OCI-M1 (cell line): ENCODE measurements at regions not wholly inside any gene's neighbourhood (a gene's known extent, or its start where the extent isn't known, plus 50 kb on each side); places are given as distances from the start of the nearest gene placed in this dataset.
A peak's percentile ranks its signal among the peaks of the same experiment; 100 is the strongest.
"Not testable (repeated sequence)": the region's sequence is repeated elsewhere in the genome, so short reads cannot be mapped to it uniquely, and the experiment has no call there.

Experiments
- DNase-seq: peaks from one replicate; lab custom pipeline; 2025; lab: John Stamatoyannopoulos, UW

DNA sequence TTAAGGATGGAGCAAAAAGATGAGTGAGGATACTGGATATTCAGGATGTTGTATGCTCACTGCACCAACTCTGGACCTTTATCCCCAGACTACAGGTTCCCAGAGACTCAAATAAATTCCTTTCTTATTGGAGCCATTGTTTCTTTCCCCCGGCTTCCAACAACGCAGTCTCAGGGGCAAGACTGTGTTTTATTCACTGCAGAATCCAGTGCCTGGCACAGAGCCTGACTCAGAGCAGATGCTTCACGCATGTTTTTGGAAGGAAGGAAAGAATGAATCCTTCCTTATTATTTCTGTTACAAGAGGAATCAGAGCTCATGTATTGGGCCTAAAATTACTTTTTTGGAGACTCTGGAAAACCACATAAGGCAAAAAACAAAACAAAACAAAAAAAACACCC lies 96.0 kb upstream of the VGLL4 start:
- DNase-seq, result no peak

DNA sequence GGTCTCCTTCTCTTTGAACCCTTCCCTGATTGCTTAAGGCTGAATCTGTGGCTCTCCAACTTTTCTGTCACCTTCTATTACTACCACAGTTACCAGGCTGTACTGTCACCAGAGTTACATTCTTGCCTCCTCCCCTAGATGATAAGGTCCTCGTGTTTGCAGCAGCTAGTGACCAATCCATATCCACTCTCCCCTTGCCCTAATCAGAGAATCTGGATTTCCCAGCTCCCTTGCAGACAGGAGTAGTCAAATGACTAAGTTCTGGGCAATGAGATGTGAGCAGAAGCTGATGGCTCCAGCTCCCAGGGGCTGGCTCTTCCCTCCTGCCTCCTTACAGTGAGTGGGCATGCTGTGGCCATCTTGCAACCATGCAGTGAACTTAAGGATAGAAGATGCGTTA lies 95.4 kb upstream of the VGLL4 start:
- DNase-seq, result no peak

DNA sequence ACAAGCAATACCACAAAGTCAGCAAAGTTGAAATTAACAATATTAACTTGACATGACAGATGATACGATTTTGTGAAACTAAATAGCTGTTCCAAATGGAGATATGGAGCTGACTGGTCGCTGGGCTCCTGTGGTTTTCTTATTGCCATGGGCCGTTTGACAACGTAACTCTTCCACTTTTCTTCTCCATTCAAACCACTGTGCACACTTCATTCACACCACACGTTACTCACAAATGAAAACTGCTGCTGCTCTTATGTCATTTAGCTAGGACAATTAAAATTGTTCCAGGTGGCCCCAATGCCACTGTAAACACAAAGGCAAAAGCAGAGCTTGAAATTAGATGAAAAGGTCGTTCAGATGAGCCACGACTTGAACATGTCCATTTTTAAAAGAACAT lies 94.0 kb upstream of the VGLL4 start:
- no peak for DNase-seq

DNA sequence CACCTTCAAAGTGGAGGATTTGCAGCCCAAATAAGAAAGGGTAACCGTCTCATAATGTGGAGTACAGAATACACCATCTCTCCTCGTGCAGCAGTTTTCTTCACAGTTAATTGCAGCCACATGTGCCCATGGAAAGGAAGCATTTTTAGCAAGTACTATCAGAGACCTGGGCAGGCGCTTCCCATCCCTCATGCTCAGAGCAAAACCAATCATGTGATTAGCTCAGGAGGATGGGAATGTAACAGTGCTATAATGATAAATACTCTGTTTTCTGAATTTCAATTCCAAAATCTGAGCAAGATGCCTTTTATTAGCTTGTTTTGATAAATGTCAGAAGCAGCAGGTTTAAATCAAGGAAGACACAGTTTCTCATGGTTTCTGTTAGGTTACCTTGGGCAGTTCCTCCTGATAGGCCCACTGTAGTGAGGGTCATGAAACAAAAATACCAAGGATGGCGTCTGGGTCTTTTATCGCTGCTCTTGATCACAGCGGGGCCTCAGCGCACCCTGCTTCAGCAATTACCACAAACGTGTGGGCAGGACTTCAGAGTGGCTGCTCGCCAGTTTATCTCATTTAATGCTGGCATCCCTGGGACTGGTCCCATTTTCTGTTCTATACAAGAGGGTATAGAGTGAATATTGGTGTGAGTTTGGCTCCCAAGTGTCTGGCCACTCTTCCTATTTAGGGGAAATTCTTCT lies 92.6 kb upstream of the VGLL4 start:
- peak; percentile 42 for DNase-seq

DNA sequence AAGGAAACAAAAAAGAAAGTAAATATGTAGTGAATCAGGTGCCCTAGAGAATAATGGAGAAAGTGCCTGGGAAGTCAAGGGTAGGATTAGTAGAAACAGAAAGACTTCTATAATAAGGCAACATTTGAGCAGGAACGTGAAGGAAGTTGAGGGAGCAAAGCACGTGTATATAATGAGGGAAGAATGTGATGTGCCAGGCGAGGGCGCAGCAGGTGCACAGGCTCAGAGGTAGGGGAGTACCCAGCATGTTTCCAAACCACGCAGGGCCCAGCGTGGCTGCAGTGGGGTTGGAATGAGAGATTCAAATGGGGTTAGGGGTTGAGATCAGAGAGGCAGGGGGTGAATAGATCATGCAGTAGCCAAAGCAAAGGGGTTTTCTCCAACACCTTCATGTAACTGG lies 91.9 kb upstream of the VGLL4 start:
- DNase-seq, result no peak

DNA sequence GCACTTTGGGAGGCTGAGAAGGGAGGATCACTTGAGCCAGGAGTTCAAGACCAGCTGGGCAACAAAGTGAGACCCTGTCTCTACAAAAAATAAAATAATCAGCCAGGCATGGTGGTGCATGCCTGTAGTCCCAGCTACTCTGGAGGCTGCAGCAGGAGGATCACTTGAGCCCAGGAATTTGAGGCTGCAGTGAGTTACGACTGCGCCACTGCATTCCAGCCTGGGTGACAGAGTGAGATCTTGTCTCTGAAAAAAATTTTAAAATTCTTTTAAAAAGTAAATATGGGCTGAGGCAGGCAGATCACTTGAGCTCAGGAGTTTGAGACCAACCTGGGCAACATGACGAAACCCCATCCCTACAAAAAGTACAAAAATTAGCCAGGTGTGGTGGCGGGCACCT lies 91.4 kb upstream of the VGLL4 start:
- DNase-seq, result not testable (repeated sequence)

DNA sequence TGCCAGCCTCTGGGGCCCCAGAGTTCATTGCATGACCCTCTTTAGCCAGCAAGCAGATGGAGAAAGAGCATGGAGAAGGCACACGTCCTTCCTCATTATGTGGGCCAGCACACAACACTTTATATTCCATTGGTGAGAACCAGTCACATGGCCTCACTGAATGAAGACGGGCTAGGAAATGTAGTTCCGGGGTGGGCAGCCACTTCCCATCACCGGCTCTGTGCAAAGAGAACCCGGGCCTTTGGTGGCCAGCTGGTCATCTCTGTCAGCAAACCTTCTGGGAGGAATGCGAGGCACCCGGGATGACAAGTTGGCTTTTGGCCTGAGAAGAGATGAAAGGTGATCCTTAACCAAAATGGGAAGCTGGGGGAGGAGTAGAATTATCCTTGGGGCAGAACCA lies 90.2 kb upstream of the VGLL4 start:
- no peak for DNase-seq

DNA sequence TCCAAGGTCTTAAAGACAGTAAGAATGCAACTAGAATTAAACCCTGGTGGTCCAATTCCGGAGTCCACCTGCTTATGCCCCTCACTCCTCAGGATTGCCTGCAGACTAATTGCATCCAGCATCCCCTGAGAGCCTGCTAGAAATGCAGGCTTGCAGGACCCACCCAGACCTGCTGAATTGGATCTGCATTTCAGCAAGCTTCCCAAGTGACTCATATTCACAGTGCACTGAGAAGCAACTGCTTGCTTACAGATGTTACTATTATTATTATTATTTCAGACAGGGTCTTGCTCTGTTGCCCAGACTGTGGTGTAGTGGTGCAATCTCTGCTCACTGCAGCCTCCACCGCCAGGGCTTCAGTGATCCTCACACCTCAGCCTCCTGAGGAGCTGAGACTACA lies 83.5 kb upstream of the VGLL4 start:
- DNase-seq, result no peak

DNA sequence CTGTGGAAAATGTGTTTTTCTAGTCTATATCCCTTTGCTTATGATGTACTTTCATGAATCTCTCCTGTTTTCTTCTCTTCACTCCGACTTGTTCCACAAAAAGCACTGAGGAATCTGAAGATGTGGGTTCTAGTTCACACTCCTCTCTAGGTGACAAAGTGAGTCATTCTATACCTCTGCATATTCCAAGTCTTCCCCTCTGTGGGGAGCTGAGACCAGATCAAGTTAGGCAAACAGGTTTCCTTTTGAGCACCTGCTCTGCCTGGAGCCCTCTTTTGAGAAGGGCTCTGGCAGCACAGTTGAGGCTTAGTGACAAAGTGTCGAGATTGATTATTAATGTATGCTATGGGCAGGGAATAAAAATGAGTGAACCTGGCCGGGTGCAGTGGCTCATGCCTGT lies 82.4 kb upstream of the VGLL4 start:
- no peak for DNase-seq

DNA sequence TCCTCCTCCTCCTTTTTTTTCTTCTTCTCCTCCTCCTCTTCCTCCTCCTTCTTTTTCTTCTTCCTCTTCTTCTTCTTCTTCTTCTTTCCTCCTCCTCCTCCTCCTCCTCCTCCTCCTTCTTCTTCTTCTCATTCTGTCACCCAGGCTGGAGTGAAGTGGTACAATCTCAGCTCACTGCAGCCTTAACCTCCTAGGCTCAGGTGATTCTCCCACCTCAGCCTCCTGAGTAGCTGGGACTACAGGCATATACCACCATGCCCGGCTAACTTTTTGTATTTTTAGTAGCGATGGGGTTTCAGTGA lies 81.6 kb upstream of the VGLL4 start:
- DNase-seq, result not testable (repeated sequence)

DNA sequence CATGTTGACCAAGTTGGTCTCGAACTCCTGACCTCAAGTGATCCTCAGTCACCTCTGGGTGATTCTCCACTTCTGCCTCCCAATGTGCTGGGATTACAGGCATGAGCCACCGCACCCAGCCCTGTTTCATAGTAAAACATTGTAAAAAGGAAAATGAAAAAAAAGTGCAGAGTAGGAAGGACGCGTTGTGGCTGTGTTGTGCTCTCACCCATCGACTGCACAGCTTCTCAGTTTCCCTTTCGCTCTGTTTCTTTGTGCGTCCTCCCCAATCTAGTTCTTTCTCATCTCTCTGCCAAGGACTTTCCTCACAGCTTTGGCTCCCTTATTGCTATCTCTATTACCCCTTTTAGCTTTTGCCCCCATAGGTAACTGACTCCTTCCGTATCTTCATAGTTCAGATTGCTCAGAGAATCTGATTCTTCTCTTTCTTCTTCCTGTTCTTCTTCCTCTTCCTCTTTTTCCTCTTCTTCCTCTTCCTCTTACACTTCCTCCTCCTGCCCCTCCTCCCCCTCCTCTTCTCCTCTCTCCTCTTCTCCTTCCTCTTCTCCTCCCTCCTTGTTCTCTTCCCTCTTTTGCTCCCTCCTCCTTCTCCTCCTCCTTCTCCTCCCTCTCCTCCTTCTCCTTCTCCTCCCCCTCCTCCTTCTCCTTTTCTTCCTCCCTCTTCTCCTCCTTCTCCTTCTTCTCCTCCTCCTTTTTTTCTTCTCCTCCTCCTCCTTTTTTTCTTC lies 81.1 kb upstream of the VGLL4 start:
- DNase-seq, result no peak

DNA sequence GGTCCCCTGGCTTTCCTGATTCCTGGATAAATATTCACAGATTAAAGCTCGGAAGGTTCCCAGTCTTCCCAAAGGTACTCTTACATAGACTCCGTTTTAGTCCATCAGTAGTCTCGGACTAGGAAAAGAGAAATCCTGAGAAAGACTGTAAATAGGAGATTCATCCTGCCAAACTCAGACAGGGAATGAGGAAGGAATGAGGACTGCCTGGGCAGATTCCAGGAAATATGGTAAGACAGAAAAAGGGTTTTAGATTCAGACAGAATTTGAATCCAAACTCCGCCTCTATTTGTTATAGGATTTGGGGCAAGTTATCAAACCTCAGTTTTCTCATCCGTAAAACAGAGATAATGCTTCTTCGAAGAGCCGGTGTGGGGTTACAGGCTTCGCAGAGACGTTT lies 77.8 kb upstream of the VGLL4 start:
- no peak for DNase-seq

DNA sequence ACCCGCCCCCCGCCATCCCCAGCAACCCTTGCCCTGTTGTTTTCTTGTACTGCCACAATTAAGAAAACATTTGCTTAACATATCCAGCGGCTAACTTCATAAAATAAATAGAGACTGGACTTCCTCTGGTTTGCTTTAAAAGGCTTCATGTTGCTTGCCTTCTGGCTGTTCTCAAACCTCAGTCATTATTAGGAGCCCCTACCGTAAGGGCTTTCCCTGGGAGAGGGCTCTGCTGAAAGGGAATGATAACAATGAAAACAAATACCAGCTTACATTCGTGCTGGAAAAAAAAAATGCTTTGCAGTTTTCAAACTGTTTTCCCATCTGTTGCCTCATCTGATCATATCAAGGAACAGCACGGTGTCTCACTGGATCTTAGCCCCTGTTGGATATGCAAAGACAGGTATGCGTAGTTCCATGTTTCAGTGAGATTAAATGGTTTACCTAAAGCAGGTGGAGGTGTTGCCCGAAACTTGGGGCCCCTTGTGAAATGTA lies 77.2 kb upstream of the VGLL4 start:
- DNase-seq, result no peak

DNA sequence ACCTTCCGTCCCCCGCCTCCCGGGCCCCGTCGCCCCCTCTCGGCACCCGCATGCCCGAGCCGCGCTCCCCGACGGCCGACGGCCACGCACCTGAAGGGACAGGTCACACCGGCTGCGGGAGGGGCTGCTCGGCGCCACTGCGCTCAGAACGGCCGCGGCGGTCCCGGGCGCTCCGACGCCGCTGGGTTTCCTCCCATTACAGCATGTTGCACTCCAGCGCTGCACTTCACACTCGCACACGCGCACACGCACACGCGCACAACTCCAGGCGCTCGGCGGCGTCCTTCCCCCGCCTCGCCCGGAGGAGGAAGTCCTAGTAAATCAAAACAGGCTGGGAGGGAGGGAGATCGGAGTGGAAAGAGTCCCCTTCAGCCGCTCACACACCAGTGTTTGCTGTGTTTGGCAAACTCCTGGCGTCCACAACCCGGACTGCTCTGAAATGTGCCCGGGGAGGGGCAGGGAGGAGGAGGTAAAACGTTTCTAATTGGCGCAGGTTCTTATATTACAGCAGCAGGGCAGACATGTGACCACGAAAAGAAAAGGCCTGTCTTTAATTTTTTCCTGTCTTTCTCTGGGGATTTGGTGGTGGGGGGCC lies 76.7 kb upstream of the VGLL4 start:
- DNase-seq, result peak; percentile 83

DNA sequence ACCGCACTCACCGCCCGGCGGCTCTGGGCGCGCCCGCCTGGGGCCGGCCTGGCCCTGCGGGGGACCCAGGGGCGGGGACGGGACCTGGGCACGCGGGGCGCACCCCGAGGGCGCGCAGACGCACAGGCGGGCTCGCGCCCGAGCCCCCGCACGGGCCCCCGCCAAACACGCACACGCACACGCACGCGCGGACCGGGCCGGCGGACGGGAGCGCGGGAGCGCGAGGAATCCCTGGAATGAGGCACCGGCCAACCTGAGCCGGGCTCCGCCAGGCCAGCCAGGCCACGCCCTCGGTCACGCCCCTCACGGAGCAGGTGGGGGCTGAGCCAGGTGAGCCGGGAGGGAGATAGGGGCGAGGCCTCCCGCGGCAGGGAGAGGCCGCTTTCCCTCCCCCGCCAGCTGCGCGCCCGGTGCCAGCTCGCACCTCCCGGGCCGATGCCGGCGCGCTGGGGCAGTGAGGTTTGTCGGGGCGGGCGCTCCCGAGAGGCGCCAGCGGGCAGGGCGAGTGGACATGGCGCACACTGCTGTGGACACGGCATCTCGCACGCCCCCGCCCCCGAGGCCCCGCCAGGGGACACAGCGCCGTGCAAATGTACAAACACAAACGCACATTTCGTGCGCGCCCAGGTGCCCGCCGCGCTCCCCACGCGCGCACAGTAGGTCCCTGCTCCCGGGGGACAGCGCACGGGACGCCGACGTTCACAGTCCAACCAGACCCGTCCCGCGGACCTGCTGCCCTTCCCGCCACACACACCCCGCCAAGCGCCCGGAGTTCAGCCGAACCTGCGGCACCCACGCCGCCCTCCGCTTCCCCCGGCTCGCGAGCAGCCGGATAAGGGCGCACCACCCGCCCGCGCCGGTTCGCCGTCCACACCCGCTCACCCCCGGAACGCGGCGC lies 75.9 kb upstream of the VGLL4 start:
- peak; percentile 56 for DNase-seq

DNA sequence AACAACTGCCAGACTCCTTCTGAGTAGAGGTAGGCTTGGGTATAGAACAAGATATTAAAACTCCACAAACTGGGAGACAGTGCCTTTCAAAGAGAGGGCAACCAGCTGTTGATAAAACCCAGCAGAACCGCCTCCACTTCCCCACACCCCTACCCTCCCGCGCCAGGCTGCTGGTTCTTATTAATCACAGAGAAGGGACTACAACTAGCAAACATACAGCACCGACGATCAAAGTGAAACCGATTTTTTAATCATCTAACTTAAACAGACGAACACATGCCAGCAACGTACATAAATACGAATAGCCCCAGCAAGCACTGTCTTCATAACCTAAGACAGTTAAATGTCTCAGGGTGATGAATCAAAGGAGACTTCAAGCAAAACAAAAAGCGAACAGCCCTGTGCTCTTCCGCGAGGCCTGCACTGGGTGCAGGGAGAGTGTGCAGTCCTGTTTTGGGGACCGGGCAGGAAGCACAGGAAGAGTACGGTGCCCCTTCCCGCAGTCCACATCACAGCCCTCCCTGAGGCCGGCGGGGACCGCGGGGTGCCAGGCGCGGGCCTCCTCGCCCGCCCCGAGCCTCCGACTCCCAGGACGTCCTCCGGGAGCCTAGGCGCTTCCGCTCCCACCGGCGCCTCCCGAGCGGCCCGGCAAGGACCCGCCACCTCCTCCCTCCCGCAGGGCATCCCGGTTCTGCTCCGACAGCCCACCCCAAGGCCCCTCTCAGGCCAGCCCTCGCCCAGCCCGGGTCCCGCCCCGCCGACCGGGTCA lies 75.1 kb upstream of the VGLL4 start:
- DNase-seq, result peak; percentile 74

DNA sequence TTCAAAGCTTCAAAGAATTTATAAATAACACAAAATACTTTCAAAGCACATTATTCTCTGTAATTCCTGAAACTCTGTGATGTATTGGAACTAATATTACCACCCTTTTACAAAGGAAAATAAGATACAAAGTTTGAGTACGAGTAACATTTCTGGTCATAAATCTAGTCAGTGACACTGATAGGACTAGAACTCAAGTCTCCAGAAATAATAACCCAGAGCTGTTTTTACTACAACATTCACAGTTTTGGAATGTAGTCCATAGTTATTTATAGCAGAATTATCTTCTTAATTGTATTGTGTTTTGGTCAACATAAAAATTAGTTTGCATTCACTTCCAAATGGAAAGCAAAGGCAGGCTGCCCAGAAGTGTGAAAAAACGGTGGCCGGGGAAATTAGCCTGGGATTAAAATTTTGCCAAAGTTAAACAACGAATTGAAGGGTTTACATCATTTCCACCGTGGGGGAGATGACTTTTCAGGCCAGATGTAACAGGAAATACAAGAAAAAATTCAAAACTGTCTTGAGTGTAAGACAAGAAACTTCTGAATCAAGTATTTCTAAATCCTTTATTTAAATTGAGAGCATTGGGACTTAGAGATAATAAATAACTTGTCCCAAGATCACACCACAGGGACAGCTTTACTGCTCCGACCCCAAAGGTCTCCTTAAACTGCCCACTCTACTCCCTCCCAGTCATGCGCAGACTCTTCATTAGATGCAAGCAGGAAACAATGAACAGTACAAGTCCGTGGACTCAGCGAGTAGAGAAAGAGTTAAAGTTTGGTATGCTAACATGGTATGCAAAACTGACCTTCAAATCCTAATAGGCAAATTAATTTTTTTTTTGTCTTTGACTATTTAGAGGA lies 74.3 kb upstream of the VGLL4 start:
- DNase-seq, result no peak

DNA sequence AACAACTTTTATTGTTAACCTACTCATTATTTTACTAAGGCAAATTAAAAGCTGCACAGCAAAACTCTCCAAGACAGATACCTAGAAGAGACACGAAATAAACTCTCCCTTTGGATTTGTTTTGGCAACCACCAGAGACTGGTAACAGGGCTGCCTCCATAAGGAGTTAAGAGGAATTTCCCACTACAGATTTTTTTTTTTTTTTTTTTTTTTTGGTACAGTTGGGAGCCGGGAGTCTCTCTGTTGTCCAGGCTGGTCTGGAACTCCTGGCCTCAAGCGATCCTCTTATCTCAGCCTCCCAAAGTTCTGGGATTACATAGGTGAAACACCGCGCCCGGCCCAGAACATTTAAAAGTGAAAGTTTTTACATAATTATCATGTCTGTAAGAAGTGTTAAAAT lies 73.6 kb upstream of the VGLL4 start:
- no peak for DNase-seq

DNA sequence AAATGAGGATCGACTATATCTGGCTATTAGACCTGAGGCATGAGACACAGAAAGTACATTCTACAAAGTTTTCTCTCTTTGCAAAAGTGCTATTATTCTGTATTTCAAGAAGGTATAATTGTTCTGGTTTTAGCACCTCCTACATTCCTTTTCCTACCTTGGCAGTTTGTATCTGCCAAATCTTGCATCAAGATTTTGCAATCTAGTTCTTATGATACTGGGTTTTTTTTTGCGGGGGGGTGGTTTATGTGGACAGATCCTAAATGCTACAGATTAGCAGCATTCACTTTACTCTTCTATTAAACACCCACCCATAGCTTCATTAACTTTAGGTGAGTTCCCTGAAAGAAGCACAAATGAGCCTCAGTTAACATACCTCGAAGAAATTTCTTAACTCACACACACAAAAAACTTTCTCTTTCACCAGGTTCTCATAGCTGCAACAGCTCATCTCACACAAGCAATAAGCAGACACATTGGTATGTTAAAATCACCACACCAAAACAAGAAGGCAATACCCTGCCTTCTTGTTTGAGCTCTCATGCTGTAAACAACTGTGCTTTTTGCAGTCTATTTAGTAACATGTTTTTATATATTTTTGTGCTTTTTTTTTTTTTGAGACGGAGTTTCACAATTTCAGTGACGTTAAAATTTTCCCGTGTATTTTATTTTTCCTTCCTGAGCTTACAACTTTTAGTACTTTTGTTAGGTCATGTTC lies 73.0 kb upstream of the VGLL4 start:
- DNase-seq, result peak; percentile 17

DNA sequence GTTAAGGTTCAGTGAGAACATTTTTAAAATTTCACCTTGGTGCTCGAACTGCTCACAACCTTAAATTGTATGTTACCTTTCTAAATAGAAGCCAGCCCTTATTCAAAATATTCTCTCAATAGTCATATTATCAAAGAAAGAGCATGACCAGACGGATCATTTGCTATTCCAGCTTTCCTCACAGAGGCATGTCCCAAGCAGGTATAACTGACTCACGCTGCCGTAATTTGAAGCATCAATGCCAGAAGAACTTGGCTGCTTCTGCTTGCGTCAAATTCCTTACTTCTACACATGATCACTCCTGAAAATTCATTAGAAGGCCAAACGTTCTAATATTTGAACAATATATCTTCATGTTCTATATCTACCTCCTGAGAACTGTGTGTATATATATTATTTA lies 69.5 kb upstream of the VGLL4 start:
- no peak for DNase-seq
